Stimulated activated CD8-positive, alpha-beta memory T cell treated with anti-CD3 and anti-CD28 coated beads, Interleukin-12 subunit alpha, Interleukin-12 subunit beta, amount 100 ng/mL, for 4 hours (primary cell): ENCODE measurements at regions not wholly inside any gene's neighbourhood (a gene's known extent, or its start where the extent isn't known, plus 50 kb on each side); places are given as distances from the start of the nearest gene placed in this dataset.
"Not testable (repeated sequence)": the region's sequence is repeated elsewhere in the genome, so short reads cannot be mapped to it uniquely, and the experiment has no call there.

ENCODE experiments used
- DNase-seq: peaks from one replicate; pipeline ENCODE4 v3.0.0-alpha.2; 2020; ENCODE audit warnings: low read depth

- no peak for DNase-seq
These were observed 2033.7 kb upstream of the CELF4 start for GRCh38 chr18:39599251-39599650.

GRCh38 chr18:39596891-39597290 lies 2031.3 kb upstream of the CELF4 start:
- DNase-seq = no peak

GRCh38 chr18:39596221-39596620 lies 2030.6 kb upstream of the CELF4 start:
- DNase-seq = no peak

DNA sequence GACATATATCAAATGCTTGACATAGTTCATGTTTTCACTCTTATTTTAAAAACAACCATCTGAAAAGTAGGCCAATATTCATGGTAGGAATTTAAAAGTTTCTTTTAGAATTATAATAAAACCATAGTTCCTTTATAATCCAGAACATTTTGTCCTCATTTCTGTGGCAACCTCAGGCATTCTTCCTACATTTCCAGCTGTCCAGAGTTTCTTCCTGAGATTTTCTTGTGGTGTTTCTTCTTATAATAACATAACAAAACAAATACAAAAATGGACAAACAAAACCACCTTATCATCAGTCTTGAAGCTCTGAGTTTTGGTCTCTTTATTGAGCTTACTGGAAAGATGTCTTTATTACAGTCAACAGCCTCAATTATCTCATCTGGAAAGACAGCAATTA lies 2028.6 kb upstream of the CELF4 start:
- no peak for DNase-seq

- DNase-seq = no peak
These were observed 2026.1 kb upstream of the CELF4 start for GRCh38 chr18:39591649-39592048.

GRCh38 chr18:39589496-39589895 lies 2023.9 kb upstream of the CELF4 start:
- DNase-seq = no peak

GRCh38 chr18:39587586-39587985 lies 2022.0 kb upstream of the CELF4 start:
- DNase-seq = no peak

GRCh38 chr18:39586741-39587140 lies 2021.1 kb upstream of the CELF4 start:
- no peak for DNase-seq

GRCh38 chr18:39574897-39575296 lies 2009.3 kb upstream of the CELF4 start:
- no peak for DNase-seq

DNA sequence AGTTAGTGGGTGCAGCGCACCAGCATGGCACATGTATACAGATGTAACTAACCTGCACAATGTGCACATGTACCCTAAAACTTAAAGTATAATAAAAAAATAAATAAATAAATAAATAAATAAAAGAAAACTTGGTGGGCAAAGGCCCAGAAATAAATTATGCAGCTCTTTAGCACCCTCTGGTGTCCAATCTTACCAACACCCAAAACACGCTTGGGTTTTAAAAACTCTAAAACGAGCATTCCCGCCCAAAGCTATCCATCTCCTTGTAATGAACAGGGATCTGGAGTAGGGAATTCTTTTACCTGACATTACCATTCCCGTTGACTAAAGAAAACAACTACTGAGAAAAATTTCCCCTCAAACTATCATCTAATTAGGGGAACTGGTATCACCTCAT lies 2005.9 kb upstream of the CELF4 start:
- no peak for DNase-seq

DNA sequence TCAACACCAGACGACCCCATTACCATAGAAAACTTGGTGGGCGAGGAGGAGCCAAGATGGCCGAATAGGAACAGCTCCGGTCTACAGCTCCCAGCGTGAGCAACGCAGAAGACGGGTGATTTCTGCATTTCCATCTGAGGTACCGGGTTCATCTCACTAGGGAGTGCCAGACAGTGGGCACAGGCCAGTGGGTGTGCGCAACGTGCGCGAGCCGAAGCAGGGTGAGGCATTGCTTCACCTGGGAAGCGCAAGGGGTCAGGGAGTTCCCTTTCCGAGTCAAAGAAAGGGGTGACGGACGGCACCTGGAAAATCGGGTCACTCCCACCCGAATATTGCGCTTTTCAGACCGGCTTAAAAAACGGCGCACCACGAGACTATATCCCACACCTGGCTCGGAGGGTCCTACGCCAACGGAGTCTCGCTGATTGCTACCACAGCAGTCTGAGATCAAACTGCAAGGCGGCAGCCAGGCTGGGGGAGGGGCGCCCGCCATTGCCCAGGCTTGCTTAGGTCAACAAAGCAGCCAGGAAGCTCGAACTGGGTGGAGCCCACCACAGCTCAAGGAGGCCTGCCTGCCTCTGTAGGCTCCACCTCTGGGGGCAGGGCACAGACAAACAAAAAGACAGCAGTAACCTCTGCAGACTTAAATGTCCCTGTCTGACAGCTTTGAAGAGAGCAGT lies 2000.1 kb upstream of the CELF4 start:
- not testable (repeated sequence) for DNase-seq

GRCh38 chr18:39564716-39565115 lies 1999.1 kb upstream of the CELF4 start:
- DNase-seq = no peak

DNA sequence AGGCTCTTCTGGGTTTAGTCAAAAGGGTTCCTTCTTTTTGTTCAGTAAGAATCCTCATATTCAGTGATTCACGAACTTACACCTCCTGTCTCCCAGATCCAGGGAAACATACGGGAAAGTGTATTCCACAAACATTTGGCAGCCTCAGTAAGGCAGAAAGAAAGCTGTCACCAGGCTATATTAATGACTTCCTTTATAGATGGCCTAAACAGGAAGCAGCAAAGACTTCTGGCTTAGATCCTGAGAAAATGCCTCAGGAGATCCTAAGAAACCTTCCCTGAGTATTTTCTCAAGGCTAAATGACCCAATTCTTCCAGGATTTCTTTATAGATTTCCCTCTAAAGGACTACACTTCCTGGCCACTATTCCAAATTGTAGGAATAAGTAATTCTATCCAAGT lies 1995.5 kb upstream of the CELF4 start:
- no peak for DNase-seq

GRCh38 chr18:39558658-39559057 lies 1993.1 kb upstream of the CELF4 start:
- DNase-seq = no peak

DNA sequence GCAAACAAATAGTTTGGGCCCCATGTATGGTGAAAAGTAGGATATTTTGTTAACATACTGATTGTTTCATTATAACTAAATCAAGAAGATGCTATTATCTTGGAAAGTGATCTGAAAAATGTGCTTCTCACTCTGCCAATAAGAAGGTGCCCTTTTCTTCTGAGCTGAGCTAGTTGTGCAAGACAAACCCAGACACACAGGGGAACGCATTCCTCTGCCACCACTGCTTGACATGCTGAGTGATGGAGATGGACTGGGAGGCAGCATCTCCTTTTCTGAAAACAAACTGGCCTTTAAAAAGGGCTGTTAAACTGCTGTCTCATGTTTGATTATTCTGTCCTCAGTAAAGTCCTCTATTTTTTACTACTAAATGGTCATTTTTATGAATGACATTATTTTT lies 1989.9 kb upstream of the CELF4 start:
- no peak for DNase-seq

DNA sequence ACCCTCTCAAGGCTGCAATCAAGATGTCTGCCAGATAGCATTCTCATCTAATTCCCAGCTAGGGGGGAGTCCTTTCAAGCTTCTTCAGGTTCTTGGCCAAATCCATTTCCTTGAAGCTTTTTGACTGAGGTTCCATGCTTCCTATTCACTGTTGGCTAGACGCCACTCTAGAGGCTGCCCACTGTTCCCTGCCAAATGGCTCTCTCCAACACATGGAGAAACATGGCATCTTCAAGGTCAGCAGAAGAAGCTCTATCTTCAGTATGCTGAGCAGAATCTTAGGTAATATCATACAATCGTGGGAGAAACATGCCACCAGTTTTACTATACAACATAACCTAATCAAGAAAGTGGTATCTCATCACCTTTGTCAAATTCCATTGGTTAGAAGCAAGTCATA lies 1985.1 kb upstream of the CELF4 start:
- no peak for DNase-seq

GRCh38 chr18:39549144-39549543 lies 1983.5 kb upstream of the CELF4 start:
- DNase-seq = no peak

GRCh38 chr18:39531659-39532058 lies 1966.1 kb upstream of the CELF4 start:
- no peak for DNase-seq

DNA sequence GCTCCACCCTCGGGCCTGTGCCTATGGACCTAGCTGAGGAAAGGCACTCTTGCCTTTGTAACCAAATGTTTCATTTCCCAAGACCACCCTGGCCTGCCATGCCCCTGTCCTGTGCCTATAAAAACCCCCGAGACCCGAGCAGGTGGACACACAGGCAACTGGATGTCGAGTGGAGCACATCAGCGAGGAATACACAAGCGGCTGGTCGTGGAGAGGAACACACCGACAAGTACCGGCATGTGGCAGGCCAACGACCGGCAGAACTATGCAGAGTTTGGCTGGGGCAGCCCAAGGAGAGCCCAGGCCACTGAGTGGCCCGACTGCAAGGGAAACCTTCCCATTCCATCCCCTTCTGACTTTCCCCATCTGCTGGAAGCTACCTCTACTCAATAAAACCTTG lies 1963.8 kb upstream of the CELF4 start:
- DNase-seq = no peak

GRCh38 chr18:39527465-39527864 lies 1961.9 kb upstream of the CELF4 start:
- no peak for DNase-seq

- no peak for DNase-seq
These were observed 1958.8 kb upstream of the CELF4 start for GRCh38 chr18:39524370-39524769.

GRCh38 chr18:39523281-39523680 lies 1957.7 kb upstream of the CELF4 start:
- DNase-seq = no peak

GRCh38 chr18:39521164-39521563 lies 1955.6 kb upstream of the CELF4 start:
- DNase-seq = no peak

DNA sequence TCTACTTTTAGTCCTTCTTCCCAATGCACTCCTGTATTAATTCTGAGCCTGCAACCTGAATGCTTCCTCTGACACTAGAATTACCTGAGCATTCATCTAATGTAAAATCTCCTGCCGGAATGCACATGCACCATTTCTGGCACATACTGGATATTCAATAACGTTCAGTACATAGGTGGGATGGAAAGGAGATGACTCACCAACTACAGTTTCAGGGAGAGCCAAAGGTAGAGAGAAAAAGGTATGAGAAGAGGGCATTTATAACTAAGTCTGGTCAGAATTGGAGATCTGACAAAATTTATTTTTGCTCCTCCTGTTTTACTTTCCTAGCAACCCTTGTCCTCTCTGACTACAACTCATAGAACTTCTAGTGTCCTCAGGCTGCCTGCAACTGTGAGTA lies 1954.1 kb upstream of the CELF4 start:
- DNase-seq = no peak

DNA sequence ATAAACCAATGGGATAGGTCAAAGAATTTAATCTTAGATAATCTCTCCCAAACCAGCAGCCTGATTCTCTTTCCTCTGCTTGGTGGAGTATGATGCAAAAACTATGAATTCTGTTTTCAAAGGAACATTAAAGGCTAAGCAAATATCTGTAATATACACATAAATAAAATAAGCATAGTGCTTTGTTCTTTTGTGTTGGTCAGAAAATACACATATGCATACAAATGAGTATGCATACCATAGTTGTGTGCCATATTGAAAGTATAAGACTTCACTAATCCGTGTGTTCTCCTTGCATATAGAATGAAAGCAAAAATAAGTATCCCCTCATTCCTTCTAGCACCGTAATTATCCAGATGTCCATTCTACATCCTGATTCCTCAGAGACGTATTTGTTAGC lies 1949.7 kb upstream of the CELF4 start:
- DNase-seq = no peak
